Heart left ventricle (tissue), 16 donors: ENCODE measurements at regions not wholly inside any gene's neighbourhood (a gene's known extent, or its start where the extent isn't known, plus 50 kb on each side); places are given as distances from the start of the nearest gene placed in this dataset.

Experiments used
- ATAC-seq, 4 donors: fragments of 200-7000 bp; cut with Tn5 transposase; one replicate each; pipeline ENCODE4 v1.9.1; 2020 to 2022; ENCODE audit warnings: moderate library complexity in 4 of 4, mild to moderate bottlenecking in 3 of 4, moderate number of reproducible peaks in 1 of 4
- DNase-seq, 5 donors: peaks; one replicate each; pipeline ENCODE4 v3.0.0-alpha.2; 2020
- H3K27ac ChIP-seq, 12 donors: fragments of 200-600 bp; sonication (generic) in 4 of 12; one replicate each; pipeline versions ENCODE4 v1.5.0 to v1.8.0; 2016 to 2022; ENCODE audit warnings: mild to moderate bottlenecking in 2 of 12
- H3K27me3 ChIP-seq, 9 donors: fragments of 200-600 bp; sonication (generic) in 2 of 9; one replicate each; pipeline versions ENCODE4 v1.5.1 to v1.8.0; 2016 to 2022; ENCODE audit warnings: mild to moderate bottlenecking in 3 of 9
- H3K36me3 ChIP-seq, 9 donors: fragments of 200-600 bp; sonication (generic) in 2 of 9; one replicate each; pipeline versions ENCODE4 v1.5.0 to v1.8.0; 2018 to 2022; ENCODE audit warnings: mild to moderate bottlenecking in 2 of 9
- H3K4me1 ChIP-seq, 12 donors: fragments of 200-600 bp; sonication (generic) in 4 of 12; one replicate each; pipeline versions ENCODE4 v1.5.0 to v1.8.0; 2016 to 2022; ENCODE audit warnings: mild to moderate bottlenecking in 3 of 12
- H3K4me3 ChIP-seq, 12 donors: fragments of 200-600 bp; sonication (generic) in 4 of 12; one replicate each; pipeline versions ENCODE4 v1.5.0 to v1.8.0; 2017 to 2022; ENCODE audit warnings: mild to moderate bottlenecking in 9 of 12, moderate library complexity in 4 of 12
- H3K9me3 ChIP-seq, 12 donors: fragments of 200-600 bp; sonication (generic) in 4 of 12; one replicate each; pipeline versions ENCODE4 v1.5.0 to v1.8.0; 2016 to 2022; ENCODE audit warnings: mild to moderate bottlenecking in 1 of 12
- POLR2A ChIP-seq, 2 donors: fragments of 450-650 bp; IDR thresholded peaks; one replicate each; pipeline ENCODE4 v1.6.1; 2017; ENCODE audit warnings: antibody characterized with exemption in 2 of 2, mild to moderate bottlenecking in 2 of 2, moderate library complexity in 2 of 2
- WGBS, 4 donors: extraction: QIAGEN DNeasy Blood & Tissue Kit in 2 of 4; methylation state at CpG; one replicate each; pipeline versions ENCODE4 v1.1.5 to v1.1.7; 2013 to 2018; 5-methylcytosine and 5-hydroxymethylcytosine counted together
- intact Hi-C, 10 donors: fragments of 100-400 bp; cut with DNase I; formaldehyde crosslinking; loops; one replicate each; pipeline versions ENCODE4 v1.11.1 to v1.14.2; 2022
- TF ChIP-seq, protein P1 (sequence below), 12 donors: fragments of 200-600 bp; sonication (generic) in 4 of 12; IDR thresholded peaks; one replicate each; pipeline versions ENCODE4 v1.5.0 to v1.8.0; 2018 to 2022; ENCODE audit warnings: antibody characterized with exemption in 12 of 12, mild to moderate bottlenecking in 5 of 12
- donor health status: ischemic (EF 13 %, LVEDD 7.1; RV severe dilation, severe dysfunction).
- donor health status: healthy with polysubstance abuse.
- donor health status: DM: no; HTN: yes; CAD: no.
- donor health status: DM: no; HTN: no; CAD: no.
- donor health status: ischemic (EF 25% LVEDD 6.9; RV normal size, moderate dysfunction).
- donor health status: ischemic (EF 25% LVEDD 5.7; RV mildly dilated, moderate dysfunction).
- donor health status: healthy.
- donor health status: DM: yes; HTN: yes; CAD: no.
- donor health status: ischemic (EF 35%, LVEDD 5.7; RV mildly dilated, moderate dysfunction).
- donor health status: nonischemic (EF 11% LVEDD 7.7; RV severe dilation, severe dysfunction).
- donor health status: DM: yes; HTN: yes; CAD: no.
- donor health status: PGD.
- donor health status: ischemic (EF 29% LVEDD 5.4; RV normal size, mild dysfunction).
- donor health status: nonischemic (EF 23%, LVEDD 6.1; RV moderate dilation, normal function).

DNA sequence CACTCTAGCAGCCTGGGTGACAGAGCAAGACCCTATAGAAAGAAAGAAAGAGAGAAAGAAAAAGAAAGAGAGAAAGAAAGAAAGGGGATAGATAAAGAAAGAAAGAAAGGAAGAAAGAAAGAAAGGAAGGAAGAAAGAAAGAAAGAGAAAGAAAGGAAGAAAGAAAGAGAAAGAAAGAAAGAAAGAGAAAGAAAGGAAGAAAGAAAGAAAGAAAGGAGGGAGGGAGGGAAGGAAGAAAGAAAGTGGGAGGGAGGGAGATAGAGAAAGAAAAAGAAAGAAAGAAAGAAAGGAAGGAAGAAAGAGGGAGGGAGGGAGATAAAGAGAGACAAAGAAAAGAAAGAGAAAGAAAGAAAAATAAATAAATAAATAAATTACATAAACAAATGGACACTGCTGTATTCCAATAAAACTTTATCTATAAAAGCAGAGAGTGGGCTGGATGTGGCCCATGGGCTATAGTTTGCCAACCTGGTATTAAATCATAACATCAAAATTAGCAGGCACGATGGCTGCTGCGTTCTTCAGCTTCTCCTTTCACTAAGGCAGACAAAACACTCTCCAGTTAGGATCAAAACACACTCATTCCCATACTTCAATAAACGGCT lies 165.0 kb downstream of the ZNF674 start:
- intact Hi-C loops, result loop anchor here in 1 of 10 donors (10.0 kb wide), 1 partner anchor 1055 kb away; no protein-coding TSS in a partner anchor
- Histone ChIP-seq H3K4me1 (no peaks in the 10 kb centered on the region), H3K4me3 (no peak overlapping the region), H3K27ac (no peak overlapping the region), H3K9me3 (no peaks in the 10 kb centered on the region), H3K27me3 (peaks cover 0 to 5% (median 0%) of the 10 kb centered on the region in 9 donors), H3K36me3 (no peaks in the 10 kb centered on the region)
- TF ChIP-seq POLR2A (IDR thresholded peaks at IDR 0.05), result no peak
- TF ChIP-seq, protein P1, sequence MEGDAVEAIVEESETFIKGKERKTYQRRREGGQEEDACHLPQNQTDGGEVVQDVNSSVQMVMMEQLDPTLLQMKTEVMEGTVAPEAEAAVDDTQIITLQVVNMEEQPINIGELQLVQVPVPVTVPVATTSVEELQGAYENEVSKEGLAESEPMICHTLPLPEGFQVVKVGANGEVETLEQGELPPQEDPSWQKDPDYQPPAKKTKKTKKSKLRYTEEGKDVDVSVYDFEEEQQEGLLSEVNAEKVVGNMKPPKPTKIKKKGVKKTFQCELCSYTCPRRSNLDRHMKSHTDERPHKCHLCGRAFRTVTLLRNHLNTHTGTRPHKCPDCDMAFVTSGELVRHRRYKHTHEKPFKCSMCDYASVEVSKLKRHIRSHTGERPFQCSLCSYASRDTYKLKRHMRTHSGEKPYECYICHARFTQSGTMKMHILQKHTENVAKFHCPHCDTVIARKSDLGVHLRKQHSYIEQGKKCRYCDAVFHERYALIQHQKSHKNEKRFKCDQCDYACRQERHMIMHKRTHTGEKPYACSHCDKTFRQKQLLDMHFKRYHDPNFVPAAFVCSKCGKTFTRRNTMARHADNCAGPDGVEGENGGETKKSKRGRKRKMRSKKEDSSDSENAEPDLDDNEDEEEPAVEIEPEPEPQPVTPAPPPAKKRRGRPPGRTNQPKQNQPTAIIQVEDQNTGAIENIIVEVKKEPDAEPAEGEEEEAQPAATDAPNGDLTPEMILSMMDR (IDR thresholded peaks at IDR 0.05), result no peak
- ATAC-seq, result no peak
- DNase-seq, result no peak
- 37 to 49% (median 40%) methylated on average over 3 of the region's 3 CpGs for WGBS, 4 donors

DNA sequence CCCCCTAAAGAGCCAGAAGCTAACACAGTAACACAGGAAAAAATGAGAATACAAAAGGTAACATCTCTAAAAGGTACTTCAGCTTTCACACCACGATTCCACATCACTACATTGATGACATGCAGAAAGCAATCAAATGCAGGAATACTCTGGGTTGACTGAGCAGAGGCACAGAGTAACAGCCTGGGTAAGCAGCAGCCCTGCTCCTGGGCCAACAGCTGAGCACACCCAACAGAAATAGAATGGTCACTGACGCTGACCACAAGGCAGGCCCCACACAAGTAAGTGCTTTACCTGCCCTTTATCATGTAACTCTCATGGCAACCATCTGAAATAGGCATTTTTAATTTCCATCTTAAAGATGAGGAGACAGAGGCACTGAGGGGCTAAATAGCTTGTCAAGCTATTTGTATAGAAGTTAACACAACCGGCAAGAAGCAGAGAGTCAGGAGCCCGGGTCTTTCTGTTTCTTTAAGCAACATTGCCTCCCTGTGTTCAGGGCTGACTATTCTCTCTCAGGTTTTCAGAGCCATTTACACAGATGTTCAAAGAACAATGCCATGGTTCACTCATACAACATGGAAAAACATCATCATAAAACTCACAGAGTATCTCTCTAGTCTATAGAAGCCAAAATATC lies 168.9 kb downstream of the ZNF674 start:
- no peaks in the 10 kb centered on the region for H3K36me3 ChIP-seq
- H3K4me3 ChIP-seq, result no peak overlapping the region
- H3K27ac ChIP-seq, result no peak overlapping the region
- TF ChIP-seq, protein P1 (IDR thresholded peaks at IDR 0.05), result peak in 7 of 12 donors; percentile 20 to 43 (median 28)
- TF ChIP-seq POLR2A (IDR thresholded peaks at IDR 0.05), result no peak
- WGBS, 4 donors, result 28 to 41% (median 32%) methylated on average over 4 of the region's 4 CpGs
- H3K4me1 ChIP-seq, result no peaks in the 10 kb centered on the region
- peak; percentile 55 to 83 (median 75) for ATAC-seq
- peak in 1 of 5 donors; percentile 4 for DNase-seq
- H3K27me3 ChIP-seq, result peaks cover 0 to 19% (median 0%) of the 10 kb centered on the region in 9 donors
- no peaks in the 10 kb centered on the region for H3K9me3 ChIP-seq
- intact Hi-C loops, result loop anchor here in 5 of 10 donors (2.0 to 10.0 kb wide), 4 partner anchors 572 to 1054 kb away; no protein-coding TSS in a partner anchor

DNA sequence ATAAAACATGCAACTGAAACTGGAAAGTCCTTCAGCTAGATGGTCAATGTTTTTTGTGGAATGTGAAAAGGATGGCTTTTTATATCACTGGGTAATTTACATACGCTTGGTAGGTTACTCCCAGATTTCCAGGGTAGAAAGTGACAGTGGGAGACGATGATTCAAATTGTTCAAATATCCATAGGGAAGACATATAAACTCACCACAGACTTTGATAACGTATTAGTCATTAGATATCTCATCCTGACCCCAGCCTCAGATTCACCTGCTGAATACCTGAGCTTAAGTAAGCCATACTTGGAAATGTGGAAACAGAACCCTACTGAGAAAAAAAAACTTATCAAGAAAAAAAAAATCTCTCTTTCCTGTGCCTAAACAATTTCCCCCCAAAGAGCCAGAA lies 169.4 kb downstream of the ZNF674 start:
- intact Hi-C loops, result loop anchor here in 5 of 10 donors (2.0 to 10.0 kb wide), 4 partner anchors 571 to 1053 kb away; no protein-coding TSS in a partner anchor
- DNase-seq, result no peak
- Histone ChIP-seq H3K4me3 (no peak overlapping the region), H3K27ac (no peak overlapping the region), H3K9me3 (no peaks in the 10 kb centered on the region), H3K27me3 (peaks cover 0 to 21% (median 0%) of the 10 kb centered on the region in 9 donors), H3K4me1 (no peaks in the 10 kb centered on the region), H3K36me3 (no peaks in the 10 kb centered on the region)
- no peak for ATAC-seq
- no peak for TF ChIP-seq POLR2A (IDR thresholded peaks at IDR 0.05)
- TF ChIP-seq, protein P1 (IDR thresholded peaks at IDR 0.05), result no peak
- 65 to 92% (median 80%) methylated on average over 3 of the region's 3 CpGs for WGBS, 4 donors

DNA sequence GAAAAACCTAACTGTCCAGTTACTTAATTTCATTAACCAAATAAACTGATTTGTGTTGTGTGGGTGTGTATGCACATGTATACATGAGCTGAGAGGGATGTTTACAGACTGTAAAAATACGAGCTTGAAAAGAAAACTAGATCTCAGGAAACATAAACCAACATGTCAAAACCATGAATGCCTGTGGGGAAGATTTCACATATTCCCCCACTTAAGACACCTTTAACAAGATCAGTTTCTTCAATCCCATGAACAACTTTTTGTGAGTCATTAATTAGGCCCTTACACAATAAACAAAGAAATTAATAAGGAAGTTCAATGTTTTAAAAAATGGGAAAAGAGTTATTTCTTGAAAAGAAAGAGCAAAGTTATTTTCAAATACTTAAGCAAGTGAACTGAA lies 170.8 kb downstream of the ZNF674 start:
- no peaks in the 10 kb centered on the region for H3K9me3 ChIP-seq
- TF ChIP-seq, protein P1 (IDR thresholded peaks at IDR 0.05), result no peak
- TF ChIP-seq POLR2A (IDR thresholded peaks at IDR 0.05), result no peak
- 56 to 84% (median 61%) methylated on average over 1 of the region's 1 CpG for WGBS, 4 donors
- H3K36me3 ChIP-seq, result no peaks in the 10 kb centered on the region
- ATAC-seq (no peak), DNase-seq (no peak)
- intact Hi-C loops, result loop anchor here in 5 of 10 donors (10.0 kb wide), 3 partner anchors 570 to 1050 kb away; no protein-coding TSS in a partner anchor
- H3K27ac ChIP-seq, result no peak overlapping the region
- peaks cover 0 to 22% (median 0%) of the 10 kb centered on the region in 9 donors for H3K27me3 ChIP-seq
- no peaks in the 10 kb centered on the region for H3K4me1 ChIP-seq
- no peak overlapping the region for H3K4me3 ChIP-seq
